GM21619 (cell line): ENCODE measurements at regions not wholly inside any gene's neighbourhood (a gene's known extent, or its start where the extent isn't known, plus 50 kb on each side); places are given as distances from the start of the nearest gene placed in this dataset.

ENCODE experiments used
- ATAC-seq: cut with Tn5 transposase; IDR thresholded peaks from one replicate; pipeline ENCODE4 v1.9.1; 2021; ENCODE audit not compliant: unreplicated experiment

DNA sequence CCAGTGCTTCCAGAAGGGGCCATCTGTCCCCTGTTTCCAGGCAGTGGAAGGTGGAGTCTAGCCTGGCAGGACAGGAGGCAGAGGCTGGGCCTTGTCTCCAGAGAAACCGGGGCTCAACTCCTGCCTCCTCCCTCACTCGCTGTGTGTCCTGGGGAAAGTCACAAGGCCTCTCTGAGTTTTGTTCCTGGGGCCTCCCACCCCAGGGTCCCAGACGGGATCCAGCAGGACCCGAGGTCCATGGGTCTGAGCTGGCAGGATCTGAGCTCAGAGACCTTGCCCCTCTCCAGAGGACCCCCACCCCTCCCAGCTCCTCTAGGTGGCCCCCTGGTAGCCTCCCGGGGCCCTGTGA, 72.2 kb upstream of the TAF1B start:
- ATAC-seq = no peak

DNA sequence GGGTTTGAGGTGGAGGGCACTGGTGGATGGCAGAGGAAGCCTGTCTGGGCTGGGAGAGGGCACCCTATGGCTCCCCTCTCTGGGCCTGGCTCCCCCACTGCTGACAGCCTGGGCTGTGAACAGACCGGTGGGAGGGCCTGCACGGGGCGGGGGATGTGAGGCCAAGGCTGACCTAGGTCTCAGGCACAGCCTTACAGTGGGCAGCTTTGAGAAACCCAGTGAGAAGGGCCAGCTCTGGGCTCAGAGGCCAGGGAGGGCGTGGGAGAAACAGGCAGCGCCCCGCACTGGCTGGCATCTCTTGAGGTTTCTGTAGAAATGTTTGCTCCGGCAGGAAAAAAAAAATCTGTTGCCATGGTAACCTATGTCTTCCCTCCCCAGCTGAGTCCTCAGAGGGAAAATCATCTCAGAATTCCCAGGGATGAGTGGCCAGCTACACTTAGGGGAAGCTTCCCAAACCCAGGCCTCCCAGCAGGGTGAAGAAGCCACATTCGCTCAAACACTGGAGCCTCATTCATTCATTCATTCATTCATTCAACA, 71.7 kb upstream of the TAF1B start:
- ATAC-seq = no peak

DNA sequence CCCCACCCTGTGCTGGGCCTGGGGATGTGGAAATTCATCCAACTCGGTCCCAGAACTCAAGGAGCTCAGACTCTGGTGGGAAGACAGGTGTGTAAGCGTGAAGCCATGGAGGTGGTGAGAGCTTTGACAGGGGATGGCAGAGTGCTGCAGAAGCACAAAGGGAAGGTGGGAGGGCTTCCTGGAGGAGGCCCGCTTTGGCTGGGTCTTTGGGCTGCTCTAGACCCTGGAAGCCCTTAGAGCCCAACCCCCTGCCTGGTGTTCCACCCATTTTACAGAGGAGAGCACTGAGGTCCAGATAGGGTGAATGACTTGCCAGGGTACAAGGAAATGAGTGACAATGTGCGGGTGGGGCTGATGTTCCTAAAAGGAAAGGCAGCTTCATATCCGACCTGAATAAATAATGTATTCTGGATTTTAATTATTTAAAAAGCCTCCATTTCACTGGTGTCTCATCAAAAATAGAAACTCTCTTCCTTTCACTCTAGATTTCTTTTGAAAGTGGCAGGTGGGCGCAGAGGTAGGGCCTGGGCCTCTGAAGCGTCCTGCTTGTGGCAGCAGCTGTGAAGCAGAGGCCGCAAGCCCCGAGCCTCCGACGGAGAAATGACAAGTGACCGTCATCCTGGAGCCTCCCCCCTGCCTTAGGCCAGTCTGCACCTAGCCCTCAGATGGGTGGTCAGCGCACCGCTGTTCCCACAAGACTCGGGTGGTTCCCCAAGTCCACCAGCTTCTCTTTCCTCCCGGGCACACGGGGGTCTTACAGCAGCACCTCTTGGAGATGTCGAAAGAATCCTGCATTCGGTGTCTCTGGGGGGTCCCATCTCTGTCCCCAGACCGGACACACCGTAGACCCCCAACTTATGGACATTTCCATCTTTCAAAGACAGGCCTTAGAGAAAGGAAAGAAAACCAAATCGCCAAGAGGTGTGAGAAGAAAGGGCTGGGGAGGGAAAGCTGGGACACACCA, 71.0 kb upstream of the TAF1B start:
- no peak for ATAC-seq

DNA sequence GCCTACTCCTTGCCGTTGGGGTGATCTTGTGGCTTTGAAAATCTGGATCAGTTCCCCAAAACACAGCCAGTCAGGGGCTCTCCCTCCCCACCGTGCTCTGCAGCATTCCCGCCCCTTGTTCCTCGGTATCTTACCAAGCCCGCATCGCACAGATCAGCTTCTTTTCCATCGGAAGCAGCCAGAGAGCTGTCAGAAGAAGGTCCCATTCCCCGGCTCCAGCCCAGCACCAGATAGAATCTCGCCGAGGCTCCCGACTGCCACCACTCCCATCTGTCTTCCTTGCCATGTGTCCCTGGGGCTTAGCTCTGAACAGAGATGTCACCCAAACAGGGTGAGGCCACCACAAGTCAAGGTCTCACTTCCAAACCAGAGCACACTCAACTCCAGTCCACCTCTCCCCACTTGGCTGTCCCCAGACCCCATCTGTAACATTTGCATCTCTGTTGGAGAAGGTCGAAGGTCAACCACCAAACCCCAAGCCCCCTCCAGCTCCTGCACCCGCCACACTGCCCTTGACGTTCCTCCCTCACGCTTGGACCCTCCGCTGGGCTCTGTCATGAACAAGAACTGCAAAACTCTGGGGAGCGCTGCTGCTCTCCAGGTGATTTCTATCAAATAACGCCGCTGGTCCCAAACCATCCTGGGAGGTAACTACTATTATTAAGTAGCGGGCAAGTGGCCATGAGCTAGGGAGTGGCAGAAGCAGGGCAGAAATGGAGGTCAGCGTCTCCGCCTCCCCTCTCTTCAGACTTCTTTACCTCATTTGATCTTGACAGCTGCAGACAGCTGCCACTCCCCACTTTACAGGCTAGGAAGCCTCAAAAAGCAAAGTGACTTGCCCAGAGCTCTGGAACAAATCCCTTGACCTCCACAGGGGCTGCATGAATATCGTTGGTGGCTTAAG, 70.0 kb upstream of the TAF1B start:
- no peak for ATAC-seq

DNA sequence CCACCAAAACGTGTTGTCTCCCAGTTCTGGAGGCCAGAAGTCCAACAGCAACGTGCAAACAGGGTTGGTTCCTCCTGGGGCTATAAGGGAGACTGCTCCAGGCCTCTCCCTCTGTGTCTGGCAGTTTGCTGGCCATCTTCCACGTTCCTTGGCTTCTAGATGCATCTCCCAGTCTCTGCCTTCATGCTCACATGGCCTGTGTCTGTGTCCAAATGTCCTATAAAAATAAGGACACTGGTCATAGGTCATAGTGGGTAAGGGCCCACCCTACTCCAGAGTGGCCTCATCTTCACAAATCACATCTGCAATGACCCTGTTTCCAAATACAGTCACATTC, 69.4 kb upstream of the TAF1B start:
- ATAC-seq = no peak

DNA sequence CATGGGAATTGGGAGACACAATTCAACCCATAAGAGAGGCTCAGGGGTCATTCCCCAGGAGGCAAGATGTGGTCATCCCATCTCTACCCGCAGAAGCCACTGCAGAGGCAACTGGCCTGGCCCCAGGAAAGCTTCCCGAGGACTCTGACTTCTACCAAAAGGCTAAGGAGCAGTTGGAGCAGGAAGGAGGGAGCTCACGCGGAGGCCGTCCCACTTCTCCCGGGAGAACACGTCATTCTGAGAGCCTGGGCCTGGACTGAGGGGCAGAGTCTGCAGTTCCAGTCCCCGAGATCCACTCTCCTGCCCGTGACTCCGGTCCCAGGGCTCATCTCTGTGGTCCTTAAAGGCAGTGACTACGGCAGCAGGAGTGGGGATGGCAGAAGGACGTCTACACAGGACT, 69.0 kb upstream of the TAF1B start:
- ATAC-seq = no peak

DNA sequence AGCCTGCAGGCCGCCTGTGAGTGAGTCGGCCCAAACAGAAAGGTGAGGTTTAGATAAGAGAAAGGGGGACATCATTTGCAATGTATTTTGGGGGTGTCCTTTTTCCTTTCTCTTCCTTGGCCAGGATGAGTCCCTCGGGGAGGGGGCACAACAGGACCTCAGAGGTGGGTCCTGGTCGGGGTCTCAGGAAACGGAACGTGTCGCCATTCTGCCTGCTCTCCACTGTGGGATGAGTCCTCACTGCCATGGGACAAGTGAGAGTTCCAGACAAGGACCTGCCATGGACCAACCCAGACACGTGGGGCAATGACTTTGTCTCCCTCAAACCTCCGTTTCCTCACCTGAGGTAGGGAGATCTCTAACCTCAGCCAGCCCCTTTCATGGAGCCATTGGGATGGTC, 67.9 kb upstream of the TAF1B start:
- ATAC-seq = no peak

DNA sequence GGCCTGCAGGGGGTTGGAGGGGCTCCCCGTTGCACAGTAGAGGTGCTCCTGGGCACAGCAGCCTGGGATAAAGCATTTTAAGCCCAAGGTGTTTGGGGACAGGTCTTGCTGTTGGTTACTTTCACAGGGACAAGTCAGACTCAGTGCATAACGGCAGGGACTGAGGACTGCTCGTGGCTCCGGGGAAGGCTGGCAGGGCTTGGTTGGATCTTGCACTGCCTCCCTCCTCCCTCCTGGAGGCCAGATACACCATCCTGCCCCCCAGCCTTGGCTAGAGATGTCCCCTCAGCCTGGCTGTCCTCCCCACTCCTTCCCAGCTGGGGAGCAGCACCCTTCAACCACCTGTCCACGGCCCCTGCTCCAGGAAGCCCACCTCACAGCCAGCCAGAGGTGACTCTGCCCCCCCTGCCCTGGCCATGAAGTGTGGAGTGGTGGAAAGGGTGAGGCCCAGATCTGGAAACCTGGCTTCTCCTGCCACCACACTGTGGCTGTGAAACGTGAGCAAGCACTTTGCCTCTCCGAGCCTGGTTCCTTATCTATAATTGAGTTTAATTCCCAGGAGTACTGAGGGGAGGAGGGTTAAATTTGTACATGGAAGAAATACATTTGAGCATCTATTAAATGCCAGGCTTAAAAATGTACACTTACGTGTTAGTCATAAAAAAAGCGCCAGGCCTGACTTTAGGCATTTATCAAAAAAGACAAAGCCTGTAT, 67.1 kb upstream of the TAF1B start:
- ATAC-seq = no peak

DNA sequence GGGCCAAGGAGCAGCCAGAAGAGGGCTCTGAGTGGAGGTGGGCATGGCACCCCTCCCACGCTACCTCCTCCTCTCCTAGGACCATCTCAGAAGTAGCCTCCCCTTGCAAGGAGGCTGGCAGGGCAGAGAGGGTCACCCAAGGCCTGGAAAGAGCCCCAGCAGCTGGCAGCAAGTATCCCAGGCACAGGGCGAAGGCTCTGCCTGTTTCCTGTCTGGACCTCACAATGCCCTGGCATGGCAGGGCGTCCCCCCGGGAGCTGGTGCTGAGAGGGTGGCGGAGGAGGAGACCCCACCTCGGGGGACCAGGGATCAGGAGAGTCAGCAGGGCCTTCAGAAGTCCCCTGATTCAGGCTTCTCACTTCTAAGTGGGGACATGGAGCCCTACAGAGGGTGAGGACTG, 66.2 kb upstream of the TAF1B start:
- ATAC-seq = no peak

DNA sequence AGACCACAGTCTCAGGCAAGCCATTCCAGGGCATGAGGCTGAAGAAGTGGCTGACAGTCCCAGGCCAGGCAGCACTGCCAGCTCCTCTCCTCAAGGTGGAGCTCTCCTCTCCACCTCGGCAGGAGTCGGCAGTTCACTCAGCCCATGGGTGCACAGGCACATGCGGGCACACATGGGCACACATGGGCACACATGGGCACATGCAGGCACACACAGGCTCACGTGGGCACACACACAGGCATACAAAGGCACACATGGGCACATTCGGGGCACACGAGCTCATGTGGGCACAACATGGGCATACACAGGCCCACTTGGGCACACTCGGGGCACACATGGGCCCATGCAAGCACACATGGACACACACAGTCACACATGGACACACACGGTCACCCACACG, 65.3 kb upstream of the TAF1B start:
- no peak for ATAC-seq

DNA sequence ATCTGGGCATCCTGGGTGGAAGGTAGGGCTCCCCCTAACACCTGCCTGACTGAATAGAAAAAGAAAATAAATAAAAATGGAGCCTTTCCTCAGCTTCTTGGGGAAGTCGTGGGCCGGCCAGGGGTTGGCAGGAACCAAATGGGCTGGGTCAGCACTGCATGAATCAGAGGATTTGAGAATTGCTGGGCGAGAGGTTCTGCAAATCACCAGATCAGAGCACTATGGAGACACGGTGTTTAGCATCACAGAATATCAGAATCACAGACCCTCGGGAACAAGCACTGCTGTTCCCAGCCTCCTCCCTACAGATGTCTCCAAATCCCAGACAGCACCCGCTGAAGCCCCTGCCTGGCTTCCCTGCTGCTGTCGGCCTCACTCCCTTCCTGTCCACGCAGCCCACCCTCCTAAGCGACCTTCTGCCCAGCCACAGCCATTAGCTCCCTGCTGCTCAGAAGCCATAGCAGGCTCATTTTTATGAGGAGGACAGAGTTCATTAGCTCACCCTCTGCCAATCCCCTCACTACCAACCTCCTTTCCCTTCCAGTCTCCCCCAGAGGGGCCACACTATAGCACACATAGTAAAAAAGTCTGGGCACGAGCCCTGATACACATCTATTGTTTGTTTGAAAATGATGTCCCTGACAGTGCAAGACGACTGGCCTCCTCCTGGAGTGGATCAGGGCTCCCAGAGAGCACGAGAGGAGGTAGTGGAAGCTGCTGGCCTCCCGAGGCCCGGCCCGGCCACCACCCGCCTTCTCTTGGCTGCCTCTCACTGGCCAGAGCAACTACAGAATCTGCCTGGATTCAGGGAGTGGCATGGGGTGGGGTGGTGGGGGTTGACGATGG, 64.6 kb upstream of the TAF1B start:
- ATAC-seq = no peak

DNA sequence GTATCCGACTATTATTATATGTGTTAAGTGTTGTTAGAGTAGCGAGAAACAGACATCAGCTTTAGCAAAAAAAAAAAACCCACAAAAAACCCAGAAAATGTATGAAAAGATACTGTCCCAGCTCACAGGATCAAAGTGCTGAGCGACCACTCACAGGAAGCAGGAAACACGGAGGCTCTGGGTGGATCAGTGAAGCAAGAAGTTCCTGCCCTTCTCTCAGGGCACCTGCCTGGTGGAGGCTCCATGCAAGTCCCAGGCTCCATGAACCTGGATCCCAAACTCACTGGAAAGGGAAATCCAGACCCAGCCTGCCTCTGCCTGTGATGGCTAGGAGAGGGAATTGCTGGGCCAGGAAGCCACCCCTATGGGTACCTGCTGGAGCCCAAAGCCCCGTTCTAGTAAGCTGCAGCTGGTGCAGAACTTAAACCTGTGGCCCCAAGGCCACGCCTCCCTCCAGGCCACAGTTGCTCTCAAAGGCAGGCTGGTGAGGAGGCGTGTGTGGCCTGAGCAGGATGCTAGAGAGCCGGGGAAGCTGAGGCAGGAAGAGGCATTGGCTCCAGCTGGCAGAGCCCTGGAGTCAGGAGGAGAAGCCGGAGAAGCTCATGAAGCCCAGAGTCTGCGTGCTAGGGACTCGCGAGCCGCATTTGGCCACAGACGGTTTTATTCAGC, 63.5 kb upstream of the TAF1B start:
- ATAC-seq = no peak

DNA sequence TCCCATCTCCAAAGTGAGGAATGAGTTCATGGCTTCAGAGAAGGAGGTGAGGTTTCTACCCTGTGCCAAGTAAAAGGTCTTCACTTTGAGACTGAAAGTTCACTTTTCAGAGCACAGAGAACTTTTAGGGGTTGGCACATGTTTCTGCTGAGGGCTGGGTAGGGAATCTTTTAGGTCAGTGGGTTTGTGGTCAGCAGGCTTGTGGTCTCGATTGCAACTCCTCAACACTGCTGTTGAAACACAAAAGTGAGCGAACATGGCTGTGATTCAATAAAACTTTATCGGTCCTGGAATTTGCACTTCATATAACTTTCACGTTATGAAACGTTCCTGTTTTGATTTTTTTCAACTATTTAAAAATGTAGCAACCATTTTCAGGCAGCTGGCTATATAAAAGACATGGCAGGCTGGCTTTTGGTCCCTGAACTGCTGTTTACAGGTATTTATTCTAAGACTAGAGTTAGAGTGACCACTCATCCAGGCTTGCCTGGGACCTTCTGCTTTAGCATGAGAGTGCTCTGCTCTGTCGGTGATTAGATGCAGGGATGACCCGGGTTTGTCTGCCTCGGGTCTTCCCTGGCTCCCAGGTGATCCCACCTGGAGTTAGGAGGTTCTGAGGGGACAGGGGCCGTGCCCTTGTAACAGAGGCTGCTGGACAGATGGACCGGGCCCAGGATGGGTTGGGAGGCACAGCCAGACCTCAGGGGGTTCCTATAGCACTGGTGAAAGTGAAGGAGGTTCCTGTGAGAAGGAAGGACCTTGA, 62.7 kb upstream of the TAF1B start:
- ATAC-seq = no peak

DNA sequence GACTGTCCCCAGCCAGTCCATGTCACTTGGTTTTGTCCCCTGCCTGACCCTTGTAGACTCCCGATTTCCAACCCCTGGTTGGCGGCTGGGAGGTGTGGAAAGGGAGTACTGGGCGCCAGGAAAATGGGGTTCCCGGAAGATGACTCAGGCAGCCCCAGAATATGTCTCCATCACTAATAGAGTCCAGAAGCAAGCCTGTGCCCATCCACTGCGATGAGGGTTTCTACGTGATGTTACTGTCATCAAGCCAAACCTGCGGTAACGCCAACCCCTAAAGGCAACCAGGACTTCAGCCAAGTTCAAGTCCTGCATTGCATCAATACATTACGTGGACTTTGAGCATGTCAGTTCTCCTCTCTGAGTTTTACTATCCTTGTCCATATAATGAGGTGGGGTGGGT, 62.0 kb upstream of the TAF1B start:
- ATAC-seq = no peak

DNA sequence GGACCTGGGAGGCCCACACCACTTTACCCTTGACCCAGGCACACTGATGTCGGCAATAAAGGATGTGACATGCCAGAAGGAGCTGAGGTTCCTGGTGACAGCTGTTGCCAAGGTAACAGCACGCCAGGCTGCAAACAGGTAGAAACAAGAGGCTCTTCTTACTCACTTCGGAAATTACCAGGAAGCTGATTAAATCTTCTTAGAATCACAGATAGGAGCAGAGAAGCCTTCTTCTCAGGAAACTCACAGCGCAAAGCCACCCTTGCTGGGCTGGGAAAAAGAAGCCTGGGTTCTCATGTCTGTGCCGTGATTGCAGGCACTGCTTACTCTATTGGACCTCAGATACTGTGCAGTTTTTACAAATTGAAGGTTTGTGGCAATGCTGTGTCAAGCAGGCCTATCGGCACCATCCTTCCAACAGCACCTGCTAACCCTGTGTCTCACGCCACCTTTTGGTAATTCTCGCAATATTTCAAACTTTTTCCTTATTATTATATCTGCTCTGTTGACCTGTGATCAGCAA, 61.0 kb upstream of the TAF1B start:
- ATAC-seq = no peak

DNA sequence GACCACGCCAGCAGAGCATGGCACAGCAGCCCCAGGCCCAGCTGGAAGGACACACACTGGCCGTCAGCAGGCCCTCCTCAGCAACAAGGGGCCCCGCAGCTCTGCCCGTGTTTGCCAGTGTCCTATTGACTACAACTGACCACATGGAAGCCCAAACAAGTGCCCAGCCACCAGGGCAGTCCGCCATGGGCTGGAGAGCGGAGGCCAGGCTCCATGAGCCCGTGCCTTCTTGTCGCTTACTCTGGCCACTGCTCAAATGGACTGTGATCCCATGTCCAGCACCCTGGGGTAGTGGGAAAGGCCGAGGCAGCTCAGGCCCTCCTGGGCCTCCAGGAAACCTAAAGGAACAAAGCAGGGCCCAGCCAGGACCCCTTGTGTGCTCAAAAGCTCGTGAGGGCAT, 53.9 kb upstream of the TAF1B start:
- ATAC-seq = no peak

DNA sequence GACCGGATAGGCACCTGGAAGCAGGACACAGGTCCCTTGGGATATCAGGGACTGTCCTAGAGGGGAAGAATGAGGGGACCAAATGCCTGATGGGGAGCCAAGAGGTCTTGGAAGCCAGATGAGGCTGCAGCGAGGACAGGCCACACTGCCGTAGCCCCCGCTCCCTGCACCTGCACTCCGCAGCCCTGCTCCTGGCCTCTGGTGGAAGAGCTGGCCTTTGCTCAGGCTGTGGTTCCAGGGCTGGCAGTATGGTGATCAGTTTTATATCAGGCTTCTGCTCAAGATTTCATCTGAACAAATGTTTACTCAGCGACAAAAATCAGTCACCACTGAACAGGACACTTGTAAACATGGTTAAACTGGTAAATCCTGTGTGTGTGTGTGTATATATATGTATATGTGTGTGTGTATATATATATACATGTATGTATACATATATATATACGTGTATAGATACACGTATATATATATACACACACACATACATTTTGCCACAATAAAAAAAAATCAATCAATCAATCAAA, 52.5 kb upstream of the TAF1B start:
- no peak for ATAC-seq

DNA sequence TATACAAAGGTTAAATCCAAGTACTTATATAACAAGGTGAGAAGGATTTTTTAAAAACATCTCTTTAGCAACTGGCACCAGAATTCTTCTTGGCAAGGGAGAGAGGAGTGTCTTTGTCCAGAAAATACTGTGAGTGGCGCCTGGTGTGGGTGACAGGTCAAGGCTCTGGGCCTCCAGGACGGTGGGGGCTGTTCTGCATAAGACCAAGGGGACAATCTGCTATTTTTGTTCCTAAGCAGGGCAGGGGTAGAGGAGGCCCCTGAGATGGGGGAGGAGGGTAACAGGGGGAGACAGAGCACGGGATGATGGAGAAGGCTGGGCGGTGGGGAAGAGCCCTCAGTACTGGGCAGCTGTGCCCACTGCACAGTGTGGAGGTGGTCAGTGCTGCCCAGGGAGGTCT, 51.6 kb upstream of the TAF1B start:
- no peak for ATAC-seq
